ENCODE measurements at regions not wholly inside any gene's neighbourhood (a gene's known extent, or its start where the extent isn't known, plus 50 kb on each side); places are given as distances from the start of the nearest gene placed in this dataset.

- no peak for DNase-seq (ENCODE audit: unreplicated experiment)
- intact Hi-C loops (cut with micrococcal nuclease), result no loop called here
- H3K27ac Mint-ChIP-seq (ENCODE audit: low read depth, unreplicated experiment), result no peak overlapping the region
Measured at GRCh38 chr21:20737227-20737913, 260.8 kb upstream of the NCAM2 start.

GRCh38 chr21:20739421-20739820 is 258.8 kb upstream of the NCAM2 start:
- Mint-ChIP-seq H3K36me3 (ENCODE audit: insufficient read depth, unreplicated experiment) (peaks cover 5% of the 10 kb centered on the region), H3K9me3 (ENCODE audit: unreplicated experiment) (peaks cover 12% of the 10 kb centered on the region), H3K4me3 (ENCODE audit: unreplicated experiment) (no peak overlapping the region), H3K27me3 (ENCODE audit: insufficient read depth, unreplicated experiment) (no peaks in the 10 kb centered on the region), H3K4me1 (ENCODE audit: insufficient read depth, unreplicated experiment) (peaks cover 14% of the 10 kb centered on the region), H3K27ac (ENCODE audit: low read depth, unreplicated experiment) (no peak overlapping the region)
- ChIA-PET CTCF (no interaction called here), POLR2A (no interaction called here)
- DNase-seq (ENCODE audit: unreplicated experiment), result peak; percentile 13
- no TSS peak for BruUV-seq (replicated peaks)
- intact Hi-C loops (cut with micrococcal nuclease), result no loop called here
- no peak for TF ChIP-seq CTCF (IDR thresholded peaks at IDR 0.05; ENCODE audit: unreplicated experiment)

More at GRCh38 chr21:20737227-20737913, 260.8 kb upstream of the NCAM2 start:
- TF ChIP-seq CTCF (IDR thresholded peaks at IDR 0.05; ENCODE audit: unreplicated experiment), result no peak
- H3K4me3 Mint-ChIP-seq (ENCODE audit: unreplicated experiment), result no peak overlapping the region
- no peaks in the 10 kb centered on the region for H3K36me3 Mint-ChIP-seq (ENCODE audit: insufficient read depth, unreplicated experiment)
- no peaks in the 10 kb centered on the region for H3K27me3 Mint-ChIP-seq (ENCODE audit: insufficient read depth, unreplicated experiment)
- POLR2A ChIA-PET, result interaction anchor here (0.6 to 1.2 kb wide), 2 partner anchors 8 to 229 kb away, joined by 4 to 5 read pairs; no protein-coding TSS in a partner anchor
- H3K9me3 Mint-ChIP-seq (ENCODE audit: unreplicated experiment), result peaks cover 12% of the 10 kb centered on the region
- peaks cover 5% of the 10 kb centered on the region for H3K4me1 Mint-ChIP-seq (ENCODE audit: insufficient read depth, unreplicated experiment)
- BruUV-seq (replicated peaks), result no TSS peak
- CTCF ChIA-PET, result no interaction called here

- Mint-ChIP-seq H3K4me1 (ENCODE audit: insufficient read depth, unreplicated experiment) (peaks cover 9% of the 10 kb centered on the region), H3K27me3 (ENCODE audit: insufficient read depth, unreplicated experiment) (no peaks in the 10 kb centered on the region), H3K4me3 (ENCODE audit: unreplicated experiment) (no peak overlapping the region), H3K36me3 (ENCODE audit: insufficient read depth, unreplicated experiment) (peaks cover 5% of the 10 kb centered on the region), H3K9me3 (ENCODE audit: unreplicated experiment) (peaks cover 12% of the 10 kb centered on the region), H3K27ac (ENCODE audit: low read depth, unreplicated experiment) (no peak overlapping the region)
- intact Hi-C loops (cut with micrococcal nuclease), result no loop called here
- POLR2A ChIA-PET, result interaction anchor here (0.7 kb wide), 2 partner anchors 12 to 41 kb away, joined by 3 to 4 read pairs; no protein-coding TSS in a partner anchor
- CTCF ChIA-PET, result interaction anchor here (0.5 to 0.7 kb wide), 2 partner anchors 62 to 155 kb away, joined by 3 read pairs; no protein-coding TSS in a partner anchor
- no TSS peak for BruUV-seq (replicated peaks)
- no peak for DNase-seq (ENCODE audit: unreplicated experiment)
- no peak for TF ChIP-seq CTCF (IDR thresholded peaks at IDR 0.05; ENCODE audit: unreplicated experiment)
Measured at GRCh38 chr21:20741445-20741844, 256.8 kb upstream of the NCAM2 start.

GRCh38 chr21:20760221-20760620 is 238.0 kb upstream of the NCAM2 start:
- H3K4me1 Mint-ChIP-seq (ENCODE audit: insufficient read depth, unreplicated experiment), result no peaks in the 10 kb centered on the region
- CTCF ChIA-PET, result no interaction called here
- no peak overlapping the region for H3K27ac Mint-ChIP-seq (ENCODE audit: low read depth, unreplicated experiment)
- intact Hi-C loops (cut with micrococcal nuclease), result no loop called here
- DNase-seq (ENCODE audit: unreplicated experiment), result no peak
- POLR2A ChIA-PET, result no interaction called here
- no peak overlapping the region for H3K4me3 Mint-ChIP-seq (ENCODE audit: unreplicated experiment)
- peaks cover 30% of the 10 kb centered on the region for H3K9me3 Mint-ChIP-seq (ENCODE audit: unreplicated experiment)
- no TSS peak for BruUV-seq (replicated peaks)
- TF ChIP-seq CTCF (IDR thresholded peaks at IDR 0.05; ENCODE audit: unreplicated experiment), result no peak
- no peaks in the 10 kb centered on the region for H3K36me3 Mint-ChIP-seq (ENCODE audit: insufficient read depth, unreplicated experiment)
- H3K27me3 Mint-ChIP-seq (ENCODE audit: insufficient read depth, unreplicated experiment), result no peaks in the 10 kb centered on the region
